SJSA1 (cell line): ENCODE measurements at regions not wholly inside any gene's neighbourhood (a gene's known extent, or its start where the extent isn't known, plus 50 kb on each side); places are given as distances from the start of the nearest gene placed in this dataset.

Source experiments
- DNase-seq, 2 experiments: peaks; one replicate each; pipeline ENCODE4 v3.0.0-alpha.2; 2015 to 2020; ENCODE audit warnings: low spot score in 2 of 2, low read depth in 1 of 2
- H3K27ac ChIP-seq: fragments of 250-450 bp; sonication (Bioruptor Pico); 2 replicates; pipeline ENCODE4 v1.5.1; 2020; ENCODE audit warnings: mild to moderate bottlenecking, moderate library complexity
- H3K27me3 ChIP-seq: fragments of 250-450 bp; sonication (Bioruptor Pico); replicated peaks from 2 replicates; pipeline ENCODE4 v1.5.1; 2020; ENCODE audit warnings: mild to moderate bottlenecking, moderate library complexity
- H3K36me3 ChIP-seq: fragments of 250-450 bp; sonication (Bioruptor Pico); 2 replicates; pipeline ENCODE4 v1.5.1; 2020; ENCODE audit warnings: mild to moderate bottlenecking
- H3K4me1 ChIP-seq: fragments of 250-450 bp; sonication (Bioruptor Pico); replicated peaks from 2 replicates; pipeline ENCODE4 v1.6.1; 2021; ENCODE audit warnings: mild to moderate bottlenecking
- H3K4me3 ChIP-seq: fragments of 250-450 bp; sonication (Bioruptor Pico); 2 replicates; pipeline ENCODE4 v1.5.1; 2020; ENCODE audit warnings: mild to moderate bottlenecking
- H3K9me3 ChIP-seq: fragments of 250-450 bp; sonication (Bioruptor Pico); replicated peaks from 2 replicates; pipeline ENCODE4 v1.5.1; 2020; ENCODE audit warnings: mild to moderate bottlenecking

DNA sequence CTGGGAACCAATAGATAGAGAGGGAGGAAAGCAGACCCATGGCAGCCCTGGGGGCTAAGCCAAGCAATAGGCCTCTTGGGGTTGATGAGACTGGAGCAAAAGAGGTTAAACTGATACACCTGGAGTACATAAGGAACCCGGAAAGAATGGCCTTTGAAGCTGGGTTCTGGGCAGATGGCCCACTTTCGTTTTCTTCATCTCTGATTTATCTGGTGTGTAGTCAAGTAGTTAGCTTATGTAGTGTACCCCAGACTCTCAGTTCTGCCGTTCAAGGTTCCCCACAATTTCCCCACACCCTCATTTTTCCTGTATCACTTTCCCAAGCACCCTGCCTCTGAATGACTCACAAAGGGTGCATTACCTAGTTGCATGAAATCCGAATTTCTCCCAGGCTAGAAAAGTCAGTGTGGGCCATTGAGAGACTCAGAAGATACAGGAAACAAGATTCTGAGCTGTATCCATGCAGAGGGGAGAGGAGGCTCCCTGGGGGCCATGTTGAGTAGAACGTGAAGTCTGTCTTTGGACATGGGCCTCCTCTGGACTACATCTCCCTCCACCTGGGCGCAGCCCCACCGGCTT lies 235.0 kb downstream of the LOXHD1 start:
- Histone ChIP-seq H3K4me3 (no peak overlapping the region), H3K27ac (no peak overlapping the region), H3K27me3 (no peaks in the 10 kb centered on the region), H3K36me3 (no peaks in the 10 kb centered on the region), H3K9me3 (no peaks in the 10 kb centered on the region), H3K4me1 (peaks cover 19% of the 10 kb centered on the region)
- DNase-seq, result no peak

DNA sequence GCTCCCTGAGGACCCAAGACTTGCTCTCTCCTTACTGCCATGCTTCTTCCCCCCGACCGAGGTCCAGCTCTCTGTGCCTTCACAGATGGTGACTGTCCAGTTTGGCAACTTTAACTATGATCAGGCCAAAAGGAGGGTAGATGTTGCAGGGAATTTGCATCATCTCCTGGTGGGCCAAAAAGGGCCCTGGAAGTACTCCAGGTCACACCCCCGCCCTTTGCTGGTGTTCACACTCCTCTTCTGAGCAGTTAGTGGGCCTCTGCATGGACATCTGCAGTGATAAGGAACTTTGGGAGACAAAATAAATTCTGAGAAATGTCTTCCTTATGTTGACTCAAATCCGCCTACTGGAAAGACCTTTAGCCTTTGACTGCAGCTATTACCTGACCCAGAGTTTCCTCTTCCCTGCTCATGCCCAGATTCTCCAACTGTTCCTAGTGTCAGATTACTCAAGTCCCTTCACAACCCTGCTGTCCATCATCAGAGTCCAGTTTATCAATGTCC lies 234.4 kb downstream of the LOXHD1 start:
- no peaks in the 10 kb centered on the region for H3K27me3 ChIP-seq
- H3K4me1 ChIP-seq, result peaks cover 19% of the 10 kb centered on the region
- no peaks in the 10 kb centered on the region for H3K36me3 ChIP-seq
- H3K9me3 ChIP-seq, result no peaks in the 10 kb centered on the region
- H3K27ac ChIP-seq, result no peak overlapping the region
- H3K4me3 ChIP-seq, result no peak overlapping the region
- peak in 1 of 2 experiments; percentile 32 for DNase-seq

DNA sequence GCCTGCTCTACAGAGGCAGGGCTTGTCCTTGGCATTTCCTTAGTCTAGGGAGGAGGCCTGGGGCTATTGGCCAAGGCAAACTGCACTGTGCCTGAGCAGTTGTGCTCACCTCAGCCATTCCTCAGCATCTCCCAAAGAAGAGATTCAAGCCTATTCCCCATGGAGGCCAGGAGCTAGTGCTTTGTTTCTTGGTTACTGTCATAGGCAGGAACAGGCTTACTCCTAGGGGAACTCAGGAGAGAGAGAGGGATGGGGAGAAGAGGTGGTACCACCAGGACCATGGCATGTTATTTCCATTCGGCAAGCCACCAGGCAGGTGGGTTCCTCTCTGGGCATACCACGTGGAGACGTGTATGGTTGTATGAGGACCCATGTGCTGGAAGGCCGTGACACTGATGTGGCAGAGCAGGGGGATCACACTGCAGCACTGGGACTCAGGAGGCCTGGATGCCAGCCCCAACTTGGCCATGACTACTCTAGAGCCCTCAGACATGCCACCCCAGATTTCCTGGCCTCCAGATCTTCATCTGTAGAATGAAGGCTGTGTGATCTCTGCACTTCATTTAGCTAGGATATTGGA lies 233.7 kb downstream of the LOXHD1 start:
- Histone ChIP-seq H3K27me3 (no peaks in the 10 kb centered on the region), H3K36me3 (no peaks in the 10 kb centered on the region), H3K27ac (no peak overlapping the region), H3K9me3 (no peaks in the 10 kb centered on the region), H3K4me1 (peaks cover 15% of the 10 kb centered on the region), H3K4me3 (no peak overlapping the region)
- DNase-seq, result no peak

DNA sequence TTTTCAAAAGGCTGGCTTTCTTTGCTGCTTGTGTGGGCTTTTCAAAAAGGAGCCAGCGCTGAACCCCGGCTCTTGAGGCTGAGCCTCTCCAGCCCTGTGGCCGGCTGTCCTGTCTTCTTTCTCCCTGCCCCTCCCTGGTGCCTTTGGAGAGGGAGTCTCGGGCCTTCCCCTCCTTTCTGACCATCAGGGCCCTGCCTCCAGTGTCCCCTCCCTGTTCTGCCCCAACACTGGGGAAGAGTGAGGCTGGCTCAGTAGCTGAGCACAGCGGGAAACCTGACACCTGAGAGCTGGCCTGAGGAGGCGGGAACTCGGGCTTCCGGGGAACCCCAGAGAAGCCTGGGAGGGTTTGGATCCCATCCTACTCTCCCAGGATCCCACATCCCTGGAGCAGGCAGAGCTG lies 232.1 kb downstream of the LOXHD1 start:
- Histone ChIP-seq H3K4me3 (no peak overlapping the region), H3K4me1 (no peaks in the 10 kb centered on the region), H3K27ac (no peak overlapping the region), H3K36me3 (no peaks in the 10 kb centered on the region), H3K9me3 (no peaks in the 10 kb centered on the region), H3K27me3 (no peaks in the 10 kb centered on the region)
- DNase-seq, result peak in 1 of 2 experiments; percentile 30

DNA sequence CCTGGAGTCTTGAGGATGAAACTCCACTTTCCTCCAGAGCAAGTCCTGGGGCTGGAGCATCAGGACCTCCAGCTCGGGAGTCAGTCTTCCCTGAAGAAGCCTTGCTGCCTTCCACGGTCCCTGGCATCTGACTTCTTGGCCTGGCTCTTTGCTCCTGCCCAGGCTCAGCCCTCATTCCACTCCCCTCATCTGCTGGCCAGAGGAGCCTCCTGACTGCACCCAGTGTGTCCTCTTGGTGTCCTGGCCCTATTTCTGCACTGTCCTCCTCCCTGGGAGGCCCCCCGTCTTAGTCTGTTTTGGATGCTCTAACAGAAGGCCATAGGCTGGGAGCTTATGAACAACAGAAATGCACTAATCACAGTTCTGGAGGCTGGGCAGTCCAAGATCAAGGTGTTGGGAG lies 231.5 kb downstream of the LOXHD1 start:
- Histone ChIP-seq H3K4me3 (no peak overlapping the region), H3K27ac (no peak overlapping the region), H3K27me3 (no peaks in the 10 kb centered on the region), H3K36me3 (no peaks in the 10 kb centered on the region), H3K9me3 (no peaks in the 10 kb centered on the region), H3K4me1 (no peaks in the 10 kb centered on the region)
- no peak for DNase-seq

DNA sequence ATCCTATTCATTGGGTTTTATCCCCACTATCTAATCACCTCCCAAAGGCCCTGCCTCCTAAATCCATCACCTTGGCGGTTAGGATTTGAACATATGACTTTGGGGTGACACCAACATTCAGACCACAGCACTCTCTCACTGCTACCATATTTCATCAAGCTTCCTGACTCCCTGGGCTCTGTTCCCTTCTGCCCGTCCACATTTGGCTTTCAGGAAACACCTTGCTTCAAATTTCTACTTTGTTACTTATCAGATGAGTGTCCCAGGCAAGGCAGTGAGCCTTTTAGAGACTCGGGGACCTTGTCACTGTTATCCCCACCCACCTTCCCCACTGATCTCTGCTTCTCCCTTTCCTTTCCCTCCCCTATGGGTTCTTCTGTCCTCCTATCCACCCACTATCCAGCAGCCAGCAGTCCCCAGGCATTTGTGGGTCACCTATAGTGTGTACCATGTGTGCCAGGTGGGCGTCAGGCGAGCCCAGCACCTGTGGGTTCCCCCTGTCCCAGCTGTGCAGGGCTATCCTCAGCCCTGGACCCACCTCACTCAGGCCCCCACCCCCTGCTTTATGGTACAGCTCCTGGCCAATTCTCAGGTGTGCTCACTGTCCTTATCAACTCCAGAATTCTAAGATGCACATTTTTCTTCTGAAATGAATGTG lies 230.9 kb downstream of the LOXHD1 start:
- no peak overlapping the region for H3K27ac ChIP-seq

DNA sequence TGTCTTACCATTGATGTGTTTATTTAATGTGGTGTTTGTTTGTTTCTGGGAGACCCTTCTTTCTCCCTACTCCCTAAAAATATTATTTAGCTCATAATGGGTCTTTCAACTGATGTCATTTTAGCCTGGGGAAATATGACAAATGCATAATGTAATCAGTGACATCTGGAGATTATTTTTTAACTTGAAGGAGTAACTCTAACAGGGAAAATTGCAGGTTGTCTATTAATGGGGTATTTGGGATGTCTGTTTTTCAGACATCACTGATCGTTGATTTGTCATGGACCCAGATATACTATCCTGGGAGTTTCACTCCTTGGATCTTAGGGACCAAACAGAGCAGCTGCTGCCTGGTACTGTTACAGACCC lies 230.4 kb downstream of the LOXHD1 start:
- H3K27me3 ChIP-seq, result no peaks in the 10 kb centered on the region
- DNase-seq, result no peak

More for the DNA sequence above, 230.9 kb downstream of the LOXHD1 start:
- Histone ChIP-seq H3K4me1 (no peaks in the 10 kb centered on the region), H3K27me3 (no peaks in the 10 kb centered on the region), H3K9me3 (no peaks in the 10 kb centered on the region), H3K36me3 (no peaks in the 10 kb centered on the region), H3K4me3 (no peak overlapping the region)
- DNase-seq, result peak in 1 of 2 experiments; percentile 18

More for the DNA sequence above, 230.4 kb downstream of the LOXHD1 start:
- H3K36me3 ChIP-seq, result no peaks in the 10 kb centered on the region
- no peak overlapping the region for H3K4me3 ChIP-seq
- H3K9me3 ChIP-seq, result no peaks in the 10 kb centered on the region
- peaks cover 1% of the 10 kb centered on the region for H3K4me1 ChIP-seq
- no peak overlapping the region for H3K27ac ChIP-seq
